Astrocyte of the spinal cord (primary cell): ENCODE measurements at regions not wholly inside any gene's neighbourhood (a gene's known extent, or its start where the extent isn't known, plus 50 kb on each side); places are given as distances from the start of the nearest gene placed in this dataset.

ENCODE experiments used
- DNase-seq: peaks from one replicate; pipeline ENCODE4 v3.0.0; 2011; ENCODE audit warnings: low read depth, low spot score
- H3K4me3 ChIP-seq: 2 replicates; pipeline ENCODE4 v1.5.1; 2011; ENCODE audit warnings: low read depth, mild to moderate bottlenecking, low read length, moderate library complexity
- CTCF ChIP-seq: IDR thresholded peaks from 2 replicates; pipeline ENCODE4 v1.5.1; 2012; ENCODE audit warnings: low read depth, mild to moderate bottlenecking, low read length, inconsistent platforms
- in situ Hi-C: cut with HindIII; loops from 2 replicates; pipeline ENCODE4 v1.10.0; 2017; ENCODE audit warnings: low sequenced_read_pairs

GRCh38 chr13:83297586-83298290 lies 584.5 kb downstream of the SLITRK1 start:
- no peak for TF ChIP-seq CTCF
- no peak overlapping the region for H3K4me3 ChIP-seq
- in situ Hi-C loops: no loop called here
- DNase-seq: no peak

- no peak for DNase-seq
- TF ChIP-seq CTCF: no peak
- no peak overlapping the region for H3K4me3 ChIP-seq
- in situ Hi-C loops: no loop called here
These were observed 586.6 kb downstream of the SLITRK1 start for GRCh38 chr13:83295686-83296085.

- no peak overlapping the region for H3K4me3 ChIP-seq
- no peak for DNase-seq
- no peak for TF ChIP-seq CTCF
- in situ Hi-C loops: no loop called here
These were observed 595.5 kb downstream of the SLITRK1 start for GRCh38 chr13:83286737-83287136.

- TF ChIP-seq CTCF: no peak
- DNase-seq: no peak
- no peak overlapping the region for H3K4me3 ChIP-seq
- in situ Hi-C loops: no loop called here
These were observed 600.6 kb downstream of the SLITRK1 start for GRCh38 chr13:83281654-83282053.

GRCh38 chr13:83274679-83275078 lies 607.6 kb downstream of the SLITRK1 start:
- TF ChIP-seq CTCF: no peak
- no peak for DNase-seq
- no peak overlapping the region for H3K4me3 ChIP-seq
- in situ Hi-C loops: no loop called here

GRCh38 chr13:83272652-83273240 lies 609.5 kb downstream of the SLITRK1 start:
- no peak for TF ChIP-seq CTCF
- DNase-seq: no peak
- no peak overlapping the region for H3K4me3 ChIP-seq
- in situ Hi-C loops: no loop called here
